AG04449 (cell line): ENCODE measurements at regions not wholly inside any gene's neighbourhood (a gene's known extent, or its start where the extent isn't known, plus 50 kb on each side); places are given as distances from the start of the nearest gene placed in this dataset.

Experiments
- CTCF ChIA-PET: fragments of 350-600 bp; formaldehyde crosslinking; extraction: SDS; loops from one replicate; lab custom pipeline; 2021; ENCODE audit warnings: antibody characterized with exemption; lab: Yijun Ruan, JAX
- POLR2A ChIA-PET: fragments of 400-600, 350-600 bp; formaldehyde crosslinking; extraction: SDS; loops from one replicate; lab custom pipeline; 2020; ENCODE audit warnings: antibody characterized with exemption, inconsistent platforms; lab: Yijun Ruan, JAX
- DNase-seq: peaks from one replicate; pipeline ENCODE4 v3.0.0-alpha.2; 2010; ENCODE audit warnings: low read depth, low spot score
- H3K4me3 ChIP-seq: 2 replicates; pipeline ENCODE4 v1.5.1; 2011; ENCODE audit warnings: low read depth, mild to moderate bottlenecking, control low read depth, low read length
- CTCF ChIP-seq: IDR thresholded peaks from one replicate; pipeline ENCODE4 v1.5.1; 2011; ENCODE audit warnings: mild to moderate bottlenecking, moderate library complexity, low read length, control low read depth, inconsistent platforms; ENCODE audit not compliant: insufficient read depth; ENCODE audit errors: missing control alignments

GRCh38 chr1:98813738-98814309, 152.3 kb downstream of the SNX7 start:
- no peak for DNase-seq
- ChIA-PET CTCF (no interaction called here), POLR2A (no interaction called here)
- no peak overlapping the region for H3K4me3 ChIP-seq
- no peak for TF ChIP-seq CTCF

- no peak for TF ChIP-seq CTCF
- POLR2A ChIA-PET: no interaction called here
- CTCF ChIA-PET: interaction anchor here (1.4 to 1.7 kb wide), 2 partner anchors 21 to 23 kb away, joined by 3 to 5 read pairs; no protein-coding TSS in a partner anchor
These were observed 156.3 kb downstream of the SNX7 start for GRCh38 chr1:98817821-98818220.

GRCh38 chr1:98821379-98821778, 159.9 kb downstream of the SNX7 start:
- ChIA-PET CTCF (interaction anchor here (2.6 kb wide), 1 partner anchor 27 kb away, joined by 8 read pairs; no protein-coding TSS in a partner anchor), POLR2A (no interaction called here)
- no peak for TF ChIP-seq CTCF
- no peak overlapping the region for H3K4me3 ChIP-seq
- no peak for DNase-seq

More at GRCh38 chr1:98817821-98818220, 156.3 kb downstream of the SNX7 start:
- H3K4me3 ChIP-seq: no peak overlapping the region
- no peak for DNase-seq

GRCh38 chr1:98824736-98825135, 163.2 kb downstream of the SNX7 start:
- no peak for TF ChIP-seq CTCF
- DNase-seq: no peak
- POLR2A ChIA-PET: no interaction called here
- CTCF ChIA-PET: no interaction called here
- no peak overlapping the region for H3K4me3 ChIP-seq

- H3K4me3 ChIP-seq: no peak overlapping the region
- POLR2A ChIA-PET: no interaction called here
- CTCF ChIA-PET: no interaction called here
- no peak for DNase-seq
- TF ChIP-seq CTCF: no peak
These were observed 165.5 kb downstream of the SNX7 start for GRCh38 chr1:98827041-98827440.

GRCh38 chr1:98839840-98840239, 164.8 kb downstream of the PLPPR5 start:
- H3K4me3 ChIP-seq: no peak overlapping the region
- POLR2A ChIA-PET: no interaction called here
- TF ChIP-seq CTCF: no peak
- CTCF ChIA-PET: no interaction called here
- DNase-seq: peak; percentile 10
